DOHH2 (cell line): ENCODE measurements at regions not wholly inside any gene's neighbourhood (a gene's known extent, or its start where the extent isn't known, plus 50 kb on each side); places are given as distances from the start of the nearest gene placed in this dataset.

Experiments
- H3F3A ChIP-seq: fragments of 200-600 bp; sonication (generic), shearing (Covaris generic); 2 replicates; pipeline ENCODE4 v1.6.0; 2016; ENCODE audit warnings: antibody characterized with exemption, mild to moderate bottlenecking; ENCODE audit not compliant: control insufficient read depth, insufficient read depth
- H3K27ac ChIP-seq: fragments of 200-600 bp; sonication (generic); 2 replicates; pipeline ENCODE4 v1.5.1; 2014; ENCODE audit warnings: low read depth, mild to moderate bottlenecking, low read length, moderate library complexity
- H3K27me3 ChIP-seq: fragments of 200-600 bp; sonication (generic); 2 replicates; pipeline ENCODE4 v1.6.1; 2014; ENCODE audit warnings: mild to moderate bottlenecking, low read length, mixed read lengths; ENCODE audit not compliant: control insufficient read depth
- H3K36me3 ChIP-seq: fragments of 200-600 bp; sonication (generic); 2 replicates; pipeline ENCODE4 v1.6.1; 2014; ENCODE audit warnings: mild to moderate bottlenecking, low read length, moderate library complexity, mixed read lengths; ENCODE audit not compliant: control insufficient read depth
- H3K4me1 ChIP-seq: fragments of 200-600 bp; sonication (generic); 2 replicates; pipeline ENCODE4 v1.6.1; 2014; ENCODE audit warnings: mild to moderate bottlenecking, low read length, mixed read lengths; ENCODE audit not compliant: control insufficient read depth
- H3K4me2 ChIP-seq: fragments of 200-600 bp; sonication (generic); 2 replicates; pipeline ENCODE4 v1.6.0; 2014; ENCODE audit warnings: mild to moderate bottlenecking, low read length, moderate library complexity
- H3K4me3 ChIP-seq: fragments of 200-600 bp; sonication (generic); 2 replicates; pipeline ENCODE4 v1.5.1; 2014; ENCODE audit warnings: mild to moderate bottlenecking, low read length, mixed read lengths
- H3K79me2 ChIP-seq: fragments of 200-600 bp; sonication (generic); 2 replicates; pipeline ENCODE4 v1.6.1; 2014; ENCODE audit warnings: mild to moderate bottlenecking, low read length, mixed read lengths; ENCODE audit not compliant: control insufficient read depth
- H3K9me2 ChIP-seq: fragments of 200-600 bp; sonication (generic); replicated peaks from 2 replicates; pipeline ENCODE4 v1.6.1; 2014; ENCODE audit warnings: mild to moderate bottlenecking, low read length, mixed read lengths; ENCODE audit not compliant: control insufficient read depth
- H3K9me3 ChIP-seq: fragments of 200-600 bp; sonication (generic); 2 replicates; pipeline ENCODE4 v1.6.1; 2014; ENCODE audit warnings: antibody characterized with exemption, low read length, mixed read lengths; ENCODE audit not compliant: control insufficient read depth, insufficient read depth
- H4K20me1 ChIP-seq: fragments of 200-600 bp; sonication (generic); 2 replicates; pipeline ENCODE4 v1.6.0; 2014; ENCODE audit warnings: low read depth, mild to moderate bottlenecking, antibody characterized with exemption, low read length, moderate library complexity; ENCODE audit not compliant: control insufficient read depth, insufficient read depth
- EZH2phosphoT487 ChIP-seq: fragments of 200-600 bp; sonication (generic); IDR thresholded peaks from 2 replicates; pipeline ENCODE4 v1.6.1; 2017; ENCODE audit warnings: borderline replicate concordance, mild to moderate bottlenecking, antibody characterized with exemption, low read length, moderate library complexity, mixed read lengths
- TF ChIP-seq, protein P1 (sequence below): fragments of 200-600 bp; sonication (generic); IDR thresholded peaks from one replicate; pipeline ENCODE4 v1.5.1; 2014; ENCODE audit warnings: antibody characterized with exemption, mild to moderate bottlenecking, low read depth, low read length; ENCODE audit not compliant: poor library complexity, severe bottlenecking

- TF ChIP-seq EZH2phosphoT487: no peak
- TF ChIP-seq, protein P1, sequence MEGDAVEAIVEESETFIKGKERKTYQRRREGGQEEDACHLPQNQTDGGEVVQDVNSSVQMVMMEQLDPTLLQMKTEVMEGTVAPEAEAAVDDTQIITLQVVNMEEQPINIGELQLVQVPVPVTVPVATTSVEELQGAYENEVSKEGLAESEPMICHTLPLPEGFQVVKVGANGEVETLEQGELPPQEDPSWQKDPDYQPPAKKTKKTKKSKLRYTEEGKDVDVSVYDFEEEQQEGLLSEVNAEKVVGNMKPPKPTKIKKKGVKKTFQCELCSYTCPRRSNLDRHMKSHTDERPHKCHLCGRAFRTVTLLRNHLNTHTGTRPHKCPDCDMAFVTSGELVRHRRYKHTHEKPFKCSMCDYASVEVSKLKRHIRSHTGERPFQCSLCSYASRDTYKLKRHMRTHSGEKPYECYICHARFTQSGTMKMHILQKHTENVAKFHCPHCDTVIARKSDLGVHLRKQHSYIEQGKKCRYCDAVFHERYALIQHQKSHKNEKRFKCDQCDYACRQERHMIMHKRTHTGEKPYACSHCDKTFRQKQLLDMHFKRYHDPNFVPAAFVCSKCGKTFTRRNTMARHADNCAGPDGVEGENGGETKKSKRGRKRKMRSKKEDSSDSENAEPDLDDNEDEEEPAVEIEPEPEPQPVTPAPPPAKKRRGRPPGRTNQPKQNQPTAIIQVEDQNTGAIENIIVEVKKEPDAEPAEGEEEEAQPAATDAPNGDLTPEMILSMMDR: no peak
Observed at GRCh38 chr6:77183447-77183846, 279.8 kb downstream of the HTR1B start.

GRCh38 chr6:77181749-77182148 is 281.5 kb downstream of the HTR1B start:
- no peaks in the 10 kb centered on the region for H3K36me3 ChIP-seq
- no peaks in the 10 kb centered on the region for H3F3A ChIP-seq
- H3K9me2 ChIP-seq: no peaks in the 10 kb centered on the region
- no peaks in the 10 kb centered on the region for H4K20me1 ChIP-seq
- no peaks in the 10 kb centered on the region for H3K9me3 ChIP-seq
- no peak overlapping the region for H3K27ac ChIP-seq
- H3K4me3 ChIP-seq: no peak overlapping the region
- H3K79me2 ChIP-seq: no peaks in the 10 kb centered on the region
- H3K27me3 ChIP-seq: no peaks in the 10 kb centered on the region
- TF ChIP-seq, protein P1: no peak
- no peak for TF ChIP-seq EZH2phosphoT487
- H3K4me2 ChIP-seq: no peak overlapping the region
- no peaks in the 10 kb centered on the region for H3K4me1 ChIP-seq

More at GRCh38 chr6:77183447-77183846, 279.8 kb downstream of the HTR1B start:
- Histone ChIP-seq H3K9me2 (no peaks in the 10 kb centered on the region), H3K4me2 (no peak overlapping the region), H3K36me3 (no peaks in the 10 kb centered on the region), H3K27ac (no peak overlapping the region), H3K4me1 (no peaks in the 10 kb centered on the region), H3K4me3 (no peak overlapping the region), H3K9me3 (no peaks in the 10 kb centered on the region), H3F3A (no peaks in the 10 kb centered on the region), H3K79me2 (no peaks in the 10 kb centered on the region), H3K27me3 (no peaks in the 10 kb centered on the region), H4K20me1 (no peaks in the 10 kb centered on the region)

DNA sequence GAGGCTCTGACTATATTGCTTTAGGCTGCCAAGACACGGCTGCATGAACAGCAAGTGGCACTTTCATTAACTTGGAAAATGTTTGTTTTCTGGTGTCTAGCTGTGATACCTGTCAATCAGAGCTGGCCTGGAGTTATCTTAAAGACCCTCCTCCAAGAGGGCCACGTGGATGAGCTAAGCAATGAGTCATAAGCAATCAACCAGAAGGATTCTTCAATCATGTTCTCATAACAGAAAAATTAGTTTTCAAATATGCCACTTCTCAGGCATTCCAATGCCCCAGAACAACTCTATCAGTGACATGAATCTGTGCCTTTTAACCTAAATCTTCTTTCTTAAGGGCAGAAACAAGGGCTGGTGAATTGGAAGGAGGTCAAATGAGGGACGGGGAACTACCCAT is 283.0 kb downstream of the HTR1B start:
- H3K9me3 ChIP-seq: no peaks in the 10 kb centered on the region

More for the DNA sequence above, 283.0 kb downstream of the HTR1B start:
- H3K36me3 ChIP-seq: no peaks in the 10 kb centered on the region
- H3K79me2 ChIP-seq: no peaks in the 10 kb centered on the region
- H3K4me3 ChIP-seq: no peak overlapping the region
- no peaks in the 10 kb centered on the region for H3K9me2 ChIP-seq
- TF ChIP-seq EZH2phosphoT487: no peak
- TF ChIP-seq, protein P1: no peak
- H4K20me1 ChIP-seq: no peaks in the 10 kb centered on the region
- no peak overlapping the region for H3K27ac ChIP-seq
- H3K4me2 ChIP-seq: no peak overlapping the region
- no peaks in the 10 kb centered on the region for H3F3A ChIP-seq
- no peaks in the 10 kb centered on the region for H3K4me1 ChIP-seq
- H3K27me3 ChIP-seq: no peaks in the 10 kb centered on the region
